ENCODE measurements at regions not wholly inside any gene's neighbourhood (a gene's known extent, or its start where the extent isn't known, plus 50 kb on each side); places are given as distances from the start of the nearest gene placed in this dataset.

GRCh38 chr14:101355284-101355683 is 206.0 kb upstream of the DIO3 start:
- peaks cover 0 to 2% of the 10 kb centered on the region in 2 donors for H3K9me3 Mint-ChIP-seq
- no peaks in the 10 kb centered on the region for H3K4me1 Mint-ChIP-seq (ENCODE audit: low read depth in 2 of 2)
- peaks cover 56 to 57% of the 10 kb centered on the region in 2 donors for H3K27me3 Mint-ChIP-seq
- H3K36me3 Mint-ChIP-seq (ENCODE audit: insufficient read depth) = no peaks in the 10 kb centered on the region
- no peak overlapping the region for H3K4me3 Mint-ChIP-seq
- ATAC-seq (replicated peaks) (no peak), DNase-seq (no peak)
- no peak overlapping the region for H3K27ac Mint-ChIP-seq

- H3K27ac Mint-ChIP-seq = no peak overlapping the region
- H3K4me1 Mint-ChIP-seq (ENCODE audit: low read depth in 2 of 2) = no peaks in the 10 kb centered on the region
- no peaks in the 10 kb centered on the region for H3K36me3 Mint-ChIP-seq (ENCODE audit: insufficient read depth)
- ATAC-seq (replicated peaks) = no peak
- H3K27me3 Mint-ChIP-seq = peaks cover 52 to 56% of the 10 kb centered on the region in 2 donors
- peaks cover 0 to 2% of the 10 kb centered on the region in 2 donors for H3K9me3 Mint-ChIP-seq
- H3K4me3 Mint-ChIP-seq = no peak overlapping the region
- no peak for DNase-seq
Observed at GRCh38 chr14:101357038-101357437, 204.3 kb upstream of the DIO3 start.

- Mint-ChIP-seq H3K27ac (no peak overlapping the region), H3K27me3 (peaks cover 55 to 63% of the 10 kb centered on the region in 2 donors), H3K36me3 (ENCODE audit: insufficient read depth) (no peaks in the 10 kb centered on the region), H3K4me3 (no peak overlapping the region), H3K4me1 (ENCODE audit: low read depth in 2 of 2) (no peaks in the 10 kb centered on the region), H3K9me3 (peaks cover 0 to 2% of the 10 kb centered on the region in 2 donors)
- no peak for DNase-seq
- ATAC-seq (replicated peaks) = no peak
Observed at GRCh38 chr14:101357559-101358319, 203.6 kb upstream of the DIO3 start.

GRCh38 chr14:101358320-101359125 is 202.8 kb upstream of the DIO3 start:
- no peak for ATAC-seq (replicated peaks)
- no peak overlapping the region for H3K4me3 Mint-ChIP-seq

GRCh38 chr14:101359221-101360053 is 201.9 kb upstream of the DIO3 start:
- Mint-ChIP-seq H3K27ac (no peak overlapping the region), H3K36me3 (ENCODE audit: insufficient read depth) (no peaks in the 10 kb centered on the region), H3K9me3 (no peaks in the 10 kb centered on the region), H3K4me3 (no peak overlapping the region), H3K27me3 (peaks cover 64 to 80% of the 10 kb centered on the region in 2 donors), H3K4me1 (ENCODE audit: low read depth in 2 of 2) (no peaks in the 10 kb centered on the region)
- ATAC-seq (replicated peaks) = no peak
- DNase-seq = no peak

More at GRCh38 chr14:101358320-101359125, 202.8 kb upstream of the DIO3 start:
- no peak for DNase-seq
- H3K36me3 Mint-ChIP-seq (ENCODE audit: insufficient read depth) = no peaks in the 10 kb centered on the region
- H3K4me1 Mint-ChIP-seq (ENCODE audit: low read depth in 2 of 2) = no peaks in the 10 kb centered on the region
- no peak overlapping the region for H3K27ac Mint-ChIP-seq
- H3K27me3 Mint-ChIP-seq = peaks cover 55 to 71% of the 10 kb centered on the region in 2 donors
- H3K9me3 Mint-ChIP-seq = peaks cover 0 to 2% of the 10 kb centered on the region in 2 donors

- H3K4me1 Mint-ChIP-seq (ENCODE audit: low read depth in 2 of 2) = no peaks in the 10 kb centered on the region
- peaks cover 67 to 81% of the 10 kb centered on the region in 2 donors for H3K27me3 Mint-ChIP-seq
- no peaks in the 10 kb centered on the region for H3K36me3 Mint-ChIP-seq (ENCODE audit: insufficient read depth)
- ATAC-seq (replicated peaks) = no peak
- no peak overlapping the region for H3K4me3 Mint-ChIP-seq
- DNase-seq = no peak
- H3K9me3 Mint-ChIP-seq = no peaks in the 10 kb centered on the region
- H3K27ac Mint-ChIP-seq = no peak overlapping the region
Observed at GRCh38 chr14:101360054-101360911, 201.0 kb upstream of the DIO3 start.

- no peaks in the 10 kb centered on the region for H3K36me3 Mint-ChIP-seq (ENCODE audit: insufficient read depth)
- H3K4me1 Mint-ChIP-seq (ENCODE audit: low read depth in 2 of 2) = no peaks in the 10 kb centered on the region
- H3K27me3 Mint-ChIP-seq = peaks cover 61 to 78% of the 10 kb centered on the region in 2 donors
- ATAC-seq (replicated peaks) = peak; percentile 36
- no peaks in the 10 kb centered on the region for H3K9me3 Mint-ChIP-seq
- H3K27ac Mint-ChIP-seq = no peak overlapping the region
- H3K4me3 Mint-ChIP-seq = no peak overlapping the region
- no peak for DNase-seq
Observed at GRCh38 chr14:101361044-101361443, 200.3 kb upstream of the DIO3 start.

GRCh38 chr14:101361451-101362433 is 199.6 kb upstream of the DIO3 start:
- Mint-ChIP-seq H3K4me1 (ENCODE audit: low read depth in 2 of 2) (no peaks in the 10 kb centered on the region), H3K4me3 (no peak overlapping the region), H3K27ac (no peak overlapping the region), H3K9me3 (no peaks in the 10 kb centered on the region), H3K36me3 (ENCODE audit: insufficient read depth) (no peaks in the 10 kb centered on the region), H3K27me3 (peaks cover 55 to 78% of the 10 kb centered on the region in 2 donors)
- DNase-seq (no peak), ATAC-seq (replicated peaks) (no peak)

- no peak overlapping the region for H3K4me3 Mint-ChIP-seq
Observed at GRCh38 chr14:101362529-101363260, 198.6 kb upstream of the DIO3 start.

GRCh38 chr14:101363261-101363555 is 198.1 kb upstream of the DIO3 start:
- DNase-seq (no peak), ATAC-seq (replicated peaks) (no peak)
- Mint-ChIP-seq H3K36me3 (ENCODE audit: insufficient read depth) (no peaks in the 10 kb centered on the region), H3K4me1 (ENCODE audit: low read depth in 2 of 2) (no peaks in the 10 kb centered on the region), H3K27ac (no peak overlapping the region), H3K9me3 (no peaks in the 10 kb centered on the region), H3K27me3 (peaks cover 55 to 88% of the 10 kb centered on the region in 2 donors), H3K4me3 (no peak overlapping the region)

More at GRCh38 chr14:101362529-101363260, 198.6 kb upstream of the DIO3 start:
- DNase-seq (no peak), ATAC-seq (replicated peaks) (no peak)
- Mint-ChIP-seq H3K9me3 (no peaks in the 10 kb centered on the region), H3K4me1 (ENCODE audit: low read depth in 2 of 2) (no peaks in the 10 kb centered on the region), H3K27me3 (peaks cover 55 to 83% of the 10 kb centered on the region in 2 donors), H3K27ac (no peak overlapping the region), H3K36me3 (ENCODE audit: insufficient read depth) (no peaks in the 10 kb centered on the region)

- DNase-seq = no peak
- Mint-ChIP-seq H3K27ac (no peak overlapping the region), H3K36me3 (ENCODE audit: insufficient read depth) (no peaks in the 10 kb centered on the region), H3K4me1 (ENCODE audit: low read depth in 2 of 2) (no peaks in the 10 kb centered on the region), H3K9me3 (no peaks in the 10 kb centered on the region), H3K4me3 (no peak overlapping the region), H3K27me3 (peaks cover 50 to 88% of the 10 kb centered on the region in 2 donors)
- no peak for ATAC-seq (replicated peaks)
Observed at GRCh38 chr14:101363880-101364391, 197.4 kb upstream of the DIO3 start.
